H1 (cell line): ENCODE measurements at regions not wholly inside any gene's neighbourhood (a gene's known extent, or its start where the extent isn't known, plus 50 kb on each side); places are given as distances from the start of the nearest gene placed in this dataset.

Experiments used
- CTCF ChIA-PET: fragments of 300-600 bp; sonication (Branson Sonifier 250); formaldehyde crosslinking; loops from one replicate; lab custom pipeline; 2021; ENCODE audit not compliant: partially characterized antibody; lab: Charles Lee
- POLR2A ChIA-PET: fragments of 300-600 bp; sonication (Branson Sonifier 250); formaldehyde crosslinking; loops from one replicate; lab custom pipeline; 2021; ENCODE audit warnings: inconsistent platforms; ENCODE audit not compliant: partially characterized antibody; lab: Charles Lee
- DNase-seq, 2 experiments: peaks; one replicate each; pipeline versions ENCODE4 v3.0.0 to v3.0.0-alpha.2; 2010 to 2022; ENCODE audit warnings: low spot score in 2 of 2, low read depth in 1 of 2, mixed read lengths in 1 of 2
- FAIRE-seq: peaks from 2 replicates; lab custom pipeline; 2011; peaks lifted over from hg19 to GRCh38; lab: Jason Lieb, UNC
- H2AFZ ChIP-seq: 2 replicates; pipeline ENCODE4 v1.8.1; 2012; ENCODE audit warnings: low read length, inconsistent platforms
- H2AK5ac ChIP-seq: 2 replicates; pipeline ENCODE4 v1.6.1; 2013; ENCODE audit warnings: low read depth, low read length
- H2BK120ac ChIP-seq: replicated peaks from 2 replicates; pipeline ENCODE3; 2013; ENCODE audit warnings: low read depth, low read length, inconsistent platforms
- H2BK12ac ChIP-seq: 2 replicates; pipeline ENCODE4 v1.6.1; 2013; ENCODE audit warnings: low read depth, low read length
- H2BK15ac ChIP-seq: 2 replicates; pipeline ENCODE4 v1.6.1; 2013; ENCODE audit warnings: low read length
- H2BK20ac ChIP-seq: 2 replicates; pipeline ENCODE4 v1.6.1; 2013; ENCODE audit warnings: low read length
- H2BK5ac ChIP-seq: 2 replicates; pipeline ENCODE4 v1.6.1; 2013; ENCODE audit warnings: low read depth, low read length
- H3K14ac ChIP-seq: 2 replicates; pipeline ENCODE4 v1.6.1; 2013; ENCODE audit warnings: inconsistent platforms; ENCODE audit not compliant: insufficient read length
- H3K18ac ChIP-seq: 2 replicates; pipeline ENCODE4 v1.6.1; 2013; ENCODE audit warnings: low read length; ENCODE audit errors: extremely low read depth
- H3K23ac ChIP-seq: 2 replicates; pipeline ENCODE4 v1.6.1; 2013; ENCODE audit warnings: inconsistent platforms; ENCODE audit not compliant: insufficient read length
- H3K23me2 ChIP-seq: 2 replicates; pipeline ENCODE4 v1.6.1; 2013; ENCODE audit warnings: low read depth, low read length
- H3K27ac ChIP-seq: 2 replicates; pipeline ENCODE4 v1.6.1; 2011; ENCODE audit warnings: low read depth, low read length, inconsistent platforms
- H3K27me3 ChIP-seq, 4 experiments: replicated peaks in 1 of 4; 1 replicate in 1 of 4; 2 replicates in 3 of 4; pipeline versions ENCODE4 v1.6.1 to v1.8.1; 2011 to 2013; ENCODE audit warnings: low read length in 3 of 4, mild to moderate bottlenecking in 3 of 4, inconsistent platforms in 2 of 4, mixed read lengths in 2 of 4, moderate library complexity in 1 of 4; ENCODE audit not compliant: control insufficient read depth in 3 of 4, insufficient read depth in 3 of 4; ENCODE audit errors: extremely low read depth in 1 of 4
- H3K36me3 ChIP-seq, 4 experiments: 2 replicates each; pipeline versions ENCODE4 v1.6.1 to v1.8.1; 2011 to 2013; ENCODE audit warnings: mild to moderate bottlenecking in 4 of 4, low read length in 3 of 4, moderate library complexity in 2 of 4, control low read depth in 1 of 4, inconsistent platforms in 1 of 4; ENCODE audit not compliant: insufficient read depth in 4 of 4, control insufficient read depth in 2 of 4
- H3K4ac ChIP-seq: replicated peaks from 2 replicates; pipeline ENCODE3; 2013; ENCODE audit warnings: low read length, low read depth, mixed read lengths, inconsistent platforms; ENCODE audit not compliant: insufficient read length
- H3K4me1 ChIP-seq, 4 experiments: replicated peaks in 1 of 4; 1 replicate in 1 of 4; 2 replicates in 3 of 4; pipeline versions ENCODE4 v1.6.1 to v1.8.1; 2011 to 2013; ENCODE audit warnings: low read length in 3 of 4, inconsistent platforms in 2 of 4, mixed read lengths in 1 of 4; ENCODE audit not compliant: insufficient read depth in 4 of 4, control insufficient read depth in 3 of 4
- H3K4me2 ChIP-seq, 2 experiments: 2 replicates each; pipeline versions ENCODE4 v1.6.1 to v1.8.1; 2011 to 2013; ENCODE audit warnings: low read depth in 2 of 2, low read length in 2 of 2, control low read depth in 1 of 2, inconsistent platforms in 1 of 2, mild to moderate bottlenecking in 1 of 2; ENCODE audit not compliant: insufficient read depth in 1 of 2
- H3K4me3 ChIP-seq, 4 experiments: fragments of 200-600, 300-600 bp in 1 of 4; sonication (generic), shearing (Covaris generic), sonication (Bioruptor Twin) in 1 of 4; 2 replicates each; pipeline versions ENCODE4 v1.5.1 to v1.8.1; 2011 to 2016; ENCODE audit warnings: low read length in 4 of 4, low read depth in 3 of 4, control low read depth in 2 of 4, inconsistent platforms in 2 of 4, mild to moderate bottlenecking in 2 of 4, mixed read lengths in 1 of 4, moderate library complexity in 1 of 4; ENCODE audit not compliant: insufficient read depth in 2 of 4; ENCODE audit errors: extremely low read depth in 1 of 4
- H3K56ac ChIP-seq: replicated peaks from 2 replicates; pipeline ENCODE3; 2013; ENCODE audit warnings: low read depth, mild to moderate bottlenecking, mixed read lengths, low read length, inconsistent platforms; ENCODE audit not compliant: insufficient read length
- H3K79me1 ChIP-seq: 2 replicates; pipeline ENCODE4 v1.6.1; 2013; ENCODE audit warnings: low read depth, low read length, control low read depth
- H3K79me2 ChIP-seq, 2 experiments: 2 replicates each; pipeline versions ENCODE4 v1.6.1 to v1.8.1; 2012 to 2013; ENCODE audit warnings: low read length in 2 of 2, mild to moderate bottlenecking in 2 of 2, inconsistent platforms in 1 of 2; ENCODE audit not compliant: insufficient read depth in 2 of 2, control insufficient read depth in 1 of 2
- H3K9ac ChIP-seq, 4 experiments: replicated peaks in 1 of 4; 1 replicate in 1 of 4; 2 replicates in 3 of 4; pipeline versions ENCODE4 v1.6.1 to v1.8.1; 2011 to 2013; ENCODE audit warnings: low read depth in 3 of 4, low read length in 3 of 4, control low read depth in 2 of 4, mild to moderate bottlenecking in 2 of 4, moderate library complexity in 2 of 4, inconsistent platforms in 1 of 4; ENCODE audit errors: extremely low read depth in 1 of 4
- H3K9me3 ChIP-seq, 2 experiments: 2 replicates each; pipeline versions ENCODE4 v1.6.1 to v1.8.1; 2012 to 2013; ENCODE audit warnings: mild to moderate bottlenecking in 2 of 2, moderate library complexity in 2 of 2, control low read depth in 1 of 2, inconsistent platforms in 1 of 2, low read depth in 1 of 2, low read length in 1 of 2, mixed read lengths in 1 of 2; ENCODE audit not compliant: insufficient read depth in 2 of 2
- H4K20me1 ChIP-seq, 2 experiments: replicated peaks in 1 of 2; 2 replicates each; pipeline versions ENCODE3 to v1.8.1; 2011 to 2013; ENCODE audit warnings: inconsistent platforms in 2 of 2, low read length in 2 of 2, mild to moderate bottlenecking in 1 of 2; ENCODE audit not compliant: insufficient read depth in 2 of 2, control insufficient read depth in 1 of 2
- H4K5ac ChIP-seq: 2 replicates; pipeline ENCODE4 v1.6.1; 2013; ENCODE audit warnings: low read length, low read depth, mixed read lengths, inconsistent platforms; ENCODE audit not compliant: insufficient read length
- H4K8ac ChIP-seq: 2 replicates; pipeline ENCODE4 v1.8.0; 2013; ENCODE audit warnings: mild to moderate bottlenecking, moderate library complexity, low read length, inconsistent platforms; ENCODE audit not compliant: insufficient read depth; ENCODE audit errors: extremely low read depth
- H4K91ac ChIP-seq: replicated peaks from 2 replicates; pipeline ENCODE3; 2013; ENCODE audit warnings: low read length, mixed read lengths, inconsistent platforms; ENCODE audit not compliant: insufficient read length
- ASH2L ChIP-seq: fragments of 200-600, 300-600 bp; sonication (generic); IDR thresholded peaks from one replicate; pipeline ENCODE4 v1.7.1; 2017; ENCODE audit warnings: low read length
- ATF3 ChIP-seq: IDR thresholded peaks from 2 replicates; pipeline ENCODE4 v1.6.1; 2011; ENCODE audit warnings: low read depth, mild to moderate bottlenecking, low read length; ENCODE audit not compliant: insufficient read depth
- BCL11A ChIP-seq, 2 experiments: IDR thresholded peaks; one replicate each; pipeline ENCODE4 v1.6.1; 2011; ENCODE audit warnings: low read depth in 2 of 2, low read length in 2 of 2, mild to moderate bottlenecking in 2 of 2
- BRCA1 ChIP-seq: IDR thresholded peaks from 2 replicates; pipeline ENCODE4 v1.6.1; 2012; ENCODE audit warnings: low read depth, low read length, improper control_type of control experiment
- KDM5A ChIP-seq: fragments of 200-600 bp; IDR thresholded peaks from 2 replicates; pipeline ENCODE4 v1.7.1; 2012; ENCODE audit warnings: mild to moderate bottlenecking, low read length, inconsistent platforms, mixed read lengths
- MAFK ChIP-seq: IDR thresholded peaks from 2 replicates; pipeline ENCODE4 v1.6.1; 2012; ENCODE audit warnings: low read depth, mild to moderate bottlenecking, improper control_type of control experiment, low read length
- RBBP5 ChIP-seq: IDR thresholded peaks from 2 replicates; pipeline ENCODE4 v1.7.1; 2012; ENCODE audit warnings: low read depth, mild to moderate bottlenecking, inconsistent platforms, low read length, moderate library complexity, borderline replicate concordance
- SRF ChIP-seq: IDR thresholded peaks from 2 replicates; pipeline ENCODE4 v1.6.1; 2011; ENCODE audit warnings: mild to moderate bottlenecking, low read depth, low read length, moderate library complexity
- SUZ12 ChIP-seq: fragments of 200-600 bp; sonication (generic); IDR thresholded peaks from 2 replicates; pipeline ENCODE4 v1.6.1; 2012; ENCODE audit warnings: mild to moderate bottlenecking, inconsistent platforms, low read length, moderate library complexity, mixed read lengths
- TAF1 ChIP-seq: IDR thresholded peaks from 2 replicates; pipeline ENCODE4 v1.6.1; 2011; ENCODE audit warnings: mild to moderate bottlenecking, low read depth, low read length
- WGBS, 2 experiments: shearing (Covaris generic) in 1 of 2; methylation state at CpG; one replicate each; pipeline versions ENCODE4 v1.1.6 to v1.1.7; 2013 to 2015; ENCODE audit warnings: low lambda C conversion rate in 2 of 2, mixed read lengths in 2 of 2, inconsistent platforms in 1 of 2, low coverage in 1 of 2, missing lambda C conversion rate in 1 of 2; ENCODE audit not compliant: insufficient replicate concordance in 2 of 2, insufficient coverage in 1 of 2, insufficient read length in 1 of 2; ENCODE audit errors: extremely low coverage in 1 of 2, missing lambda C conversion rate in 1 of 2; 5-methylcytosine and 5-hydroxymethylcytosine counted together

- ChIA-PET CTCF (interaction anchor here (1.7 kb wide), 1 partner anchor 79 kb away, joined by 4 read pairs; no protein-coding TSS in a partner anchor), POLR2A (no interaction called here)
- H3K4me1 ChIP-seq: no peaks in the 10 kb centered on the region; a peak in 1 of 7 replicates
- FAIRE-seq (no peak), DNase-seq (no peak)
- no peak overlapping the region for H4K91ac ChIP-seq
- H3K14ac ChIP-seq: no peak overlapping the region
- H4K8ac ChIP-seq: no peak overlapping the region
- no peak overlapping the region for H2BK15ac ChIP-seq
- no peak overlapping the region for H3K4me3 ChIP-seq
- H2BK5ac ChIP-seq: no peak overlapping the region
- H2AK5ac ChIP-seq: no peak overlapping the region
- no peak overlapping the region for H4K5ac ChIP-seq
- H3K9ac ChIP-seq: no peak overlapping the region
- H3K4me2 ChIP-seq: no peak overlapping the region
- no peak overlapping the region for H2AFZ ChIP-seq
- no peak overlapping the region for H3K27ac ChIP-seq
- H3K9me3 ChIP-seq: no peaks in the 10 kb centered on the region
- no peaks in the 10 kb centered on the region for H3K79me2 ChIP-seq
- no peak for TF ChIP-seq BRCA1
- no peak for TF ChIP-seq TAF1
- no peak for TF ChIP-seq KDM5A
- no peak for TF ChIP-seq RBBP5
- no peak for TF ChIP-seq ASH2L
- TF ChIP-seq SUZ12: no peak
- TF ChIP-seq ATF3: no peak
- no peak for TF ChIP-seq SRF
- no peak for TF ChIP-seq MAFK
- no peak for TF ChIP-seq BCL11A (IDR thresholded peaks at IDR 0.05; ENCODE audit: low read depth in 2 of 2, low read length in 2 of 2)
- no peak overlapping the region for H3K4ac ChIP-seq
- no peak overlapping the region for H2BK120ac ChIP-seq
- H2BK12ac ChIP-seq: no peak overlapping the region
- H4K20me1 ChIP-seq: no peaks in the 10 kb centered on the region
- H3K79me1 ChIP-seq: no peaks in the 10 kb centered on the region
- 92% methylated on average over 2 of the region's 2 CpGs; no CpG with 5 or more reads in 1 of the 2 experiments for WGBS, 2 experiments
- no peak overlapping the region for H3K23ac ChIP-seq
- H3K27me3 ChIP-seq: no peaks in the 10 kb centered on the region
- H3K56ac ChIP-seq: no peak overlapping the region
- no peak overlapping the region for H3K18ac ChIP-seq
- no peak overlapping the region for H2BK20ac ChIP-seq
- no peaks in the 10 kb centered on the region for H3K23me2 ChIP-seq
- H3K36me3 ChIP-seq: no peaks in the 10 kb centered on the region
These were observed 264.1 kb upstream of the PRKD1 start for GRCh38 chr14:30191639-30192279.
